ENCODE measurements at regions not wholly inside any gene's neighbourhood (a gene's known extent, or its start where the extent isn't known, plus 50 kb on each side); places are given as distances from the start of the nearest gene placed in this dataset.
A peak's percentile ranks its signal among the peaks of the same experiment; 100 is the strongest.
"Not testable (repeated sequence)": the region's sequence is repeated elsewhere in the genome, so short reads cannot be mapped to it uniquely, and the experiment has no call there.

GRCh38 chr3:87674397-87675161 lies 384.2 kb downstream of the CGGBP1 start:
- peak; percentile 36 for DNase-seq (ENCODE audit: low spot score)
- no peak for TF ChIP-seq CTCF (IDR thresholded peaks at IDR 0.05; ENCODE audit: extremely low read depth, missing control alignments)

- TF ChIP-seq CTCF (IDR thresholded peaks at IDR 0.05; ENCODE audit: extremely low read depth, missing control alignments), result no peak
Measured at GRCh38 chr3:87673132-87673531, 385.7 kb downstream of the CGGBP1 start.

GRCh38 chr3:87654184-87654583 lies 377.8 kb upstream of the POU1F1 start:
- no peak for TF ChIP-seq CTCF (IDR thresholded peaks at IDR 0.05; ENCODE audit: extremely low read depth, missing control alignments)
- no peak for DNase-seq (ENCODE audit: low spot score)

More at GRCh38 chr3:87673132-87673531, 385.7 kb downstream of the CGGBP1 start:
- DNase-seq (ENCODE audit: low spot score), result no peak

- DNase-seq (ENCODE audit: low spot score), result not testable (repeated sequence)
Measured at GRCh38 chr3:87653138-87653537, 376.8 kb upstream of the POU1F1 start.

GRCh38 chr3:87634426-87634825 lies 358.0 kb upstream of the POU1F1 start:
- no peak for DNase-seq (ENCODE audit: low spot score)
- no peak for TF ChIP-seq CTCF (IDR thresholded peaks at IDR 0.05; ENCODE audit: extremely low read depth, missing control alignments)

- no peak for TF ChIP-seq CTCF (IDR thresholded peaks at IDR 0.05; ENCODE audit: extremely low read depth, missing control alignments)
- no peak for DNase-seq (ENCODE audit: low spot score)
Measured at GRCh38 chr3:87627316-87627715, 350.9 kb upstream of the POU1F1 start.

GRCh38 chr3:87626546-87626945 lies 350.2 kb upstream of the POU1F1 start:
- DNase-seq (ENCODE audit: low spot score), result no peak
- no peak for TF ChIP-seq CTCF (IDR thresholded peaks at IDR 0.05; ENCODE audit: extremely low read depth, missing control alignments)

GRCh38 chr3:87625876-87626275 lies 349.5 kb upstream of the POU1F1 start:
- TF ChIP-seq CTCF (IDR thresholded peaks at IDR 0.05; ENCODE audit: extremely low read depth, missing control alignments), result no peak
- no peak for DNase-seq (ENCODE audit: low spot score)
